ENCODE measurements at regions not wholly inside any gene's neighbourhood (a gene's known extent, or its start where the extent isn't known, plus 50 kb on each side); places are given as distances from the start of the nearest gene placed in this dataset.

DNA sequence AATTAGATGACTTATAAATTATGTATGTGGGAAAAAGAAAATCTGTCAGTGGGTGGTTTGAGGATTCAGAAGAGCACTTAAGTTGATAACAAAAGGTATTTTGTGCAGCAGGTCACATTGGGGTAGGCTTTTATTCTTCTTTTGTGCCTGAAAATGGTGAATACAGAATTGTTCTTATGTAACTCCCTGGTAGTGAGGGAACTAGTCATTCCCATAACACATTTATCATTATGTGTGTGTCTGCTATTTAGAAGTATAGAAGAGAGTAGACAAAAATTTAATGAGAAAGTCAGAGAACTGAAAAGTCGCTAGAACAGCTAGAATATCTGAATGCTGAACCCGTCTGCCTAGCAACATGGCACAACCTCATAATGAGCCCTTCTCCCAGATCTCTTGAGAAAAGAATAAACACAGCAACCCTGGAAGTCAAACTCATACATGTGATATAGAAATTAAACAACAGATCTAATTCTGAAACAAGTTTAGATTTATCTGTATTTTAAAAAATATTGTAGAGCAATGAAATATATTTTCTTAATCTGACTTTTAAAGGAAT is 111.8 kb upstream of the EDNRB start:
- Histone ChIP-seq H3K4me1 (no peaks in the 10 kb centered on the region), H3K9me3 (no peaks in the 10 kb centered on the region), H3K27me3 (no peaks in the 10 kb centered on the region), H3K27ac (no peak overlapping the region), H3K36me3 (no peaks in the 10 kb centered on the region), H3K4me3 (no peak overlapping the region)
- WGBS, 5 donors: 68 to 85% (median 79%) methylated on average over 2 of the region's 2 CpGs
- intact Hi-C loops (cut with DNase I; ENCODE audit: low total_unique reads): no loop called here
- DNase-seq: no peak
- no peak for TF ChIP-seq POLR2AphosphoS5 (IDR thresholded peaks at IDR 0.05)

GRCh38 chr13:78029901-78030300 is 111.3 kb upstream of the EDNRB start:
- Histone ChIP-seq H3K4me1 (no peaks in the 10 kb centered on the region), H3K27me3 (no peaks in the 10 kb centered on the region), H3K9me3 (no peaks in the 10 kb centered on the region), H3K27ac (no peak overlapping the region), H3K36me3 (no peaks in the 10 kb centered on the region), H3K4me3 (no peak overlapping the region)
- intact Hi-C loops (cut with DNase I; ENCODE audit: low total_unique reads): no loop called here
- WGBS, 5 donors: 86 to 95% (median 92%) methylated on average over 6 of the region's 6 CpGs
- TF ChIP-seq CTCF (IDR thresholded peaks at IDR 0.05) (no peak), POLR2AphosphoS5 (IDR thresholded peaks at IDR 0.05) (no peak), POLR2A (IDR thresholded peaks at IDR 0.05) (no peak), EP300 (IDR thresholded peaks at IDR 0.05) (no peak)
- no peak for DNase-seq

DNA sequence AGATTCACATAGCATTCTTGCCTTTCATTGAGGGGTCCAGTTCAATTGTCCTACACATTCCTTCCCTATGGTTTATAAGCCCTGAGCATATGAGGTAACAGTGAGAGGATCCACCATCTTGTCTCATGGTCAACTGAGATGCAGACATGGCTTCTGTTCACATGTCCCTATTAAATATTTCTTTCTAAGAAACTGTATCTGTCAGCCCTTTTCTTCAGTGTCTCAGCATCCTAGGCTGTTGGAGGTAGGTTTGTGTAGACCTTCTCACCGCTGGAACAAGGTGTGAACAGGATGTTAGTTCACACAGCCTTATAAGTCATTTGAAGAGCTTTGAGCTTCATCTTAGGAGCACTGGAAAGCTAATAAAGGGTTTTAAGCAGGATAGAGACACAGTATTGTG is 110.3 kb upstream of the EDNRB start:
- no peaks in the 10 kb centered on the region for H3K27me3 ChIP-seq
- TF ChIP-seq CTCF (IDR thresholded peaks at IDR 0.05) (no peak), POLR2AphosphoS5 (IDR thresholded peaks at IDR 0.05) (no peak), POLR2A (IDR thresholded peaks at IDR 0.05) (no peak), EP300 (IDR thresholded peaks at IDR 0.05) (no peak)
- WGBS, 5 donors: 79 to 100% (median 89%) methylated on average over 1 of the region's 1 CpG

GRCh38 chr13:78024996-78025395 is 106.4 kb upstream of the EDNRB start:
- Histone ChIP-seq H3K4me3 (no peak overlapping the region), H3K4me1 (peaks cover 0 to 6% (median 0%) of the 10 kb centered on the region in 4 donors), H3K27me3 (no peaks in the 10 kb centered on the region), H3K27ac (no peak overlapping the region), H3K36me3 (no peaks in the 10 kb centered on the region), H3K9me3 (no peaks in the 10 kb centered on the region)
- no peak for DNase-seq
- intact Hi-C loops (cut with DNase I; ENCODE audit: low total_unique reads): no loop called here
- no peak for TF ChIP-seq EP300 (IDR thresholded peaks at IDR 0.05)
- TF ChIP-seq POLR2AphosphoS5 (IDR thresholded peaks at IDR 0.05): no peak
- no peak for TF ChIP-seq POLR2A (IDR thresholded peaks at IDR 0.05)
- no peak for TF ChIP-seq CTCF (IDR thresholded peaks at IDR 0.05)

More for the DNA sequence above, 110.3 kb upstream of the EDNRB start:
- no peak overlapping the region for H3K27ac ChIP-seq
- H3K4me1 ChIP-seq: no peaks in the 10 kb centered on the region
- H3K36me3 ChIP-seq: no peaks in the 10 kb centered on the region
- intact Hi-C loops (cut with DNase I; ENCODE audit: low total_unique reads): no loop called here
- H3K9me3 ChIP-seq: no peaks in the 10 kb centered on the region
- H3K4me3 ChIP-seq: no peak overlapping the region
- no peak for DNase-seq

DNA sequence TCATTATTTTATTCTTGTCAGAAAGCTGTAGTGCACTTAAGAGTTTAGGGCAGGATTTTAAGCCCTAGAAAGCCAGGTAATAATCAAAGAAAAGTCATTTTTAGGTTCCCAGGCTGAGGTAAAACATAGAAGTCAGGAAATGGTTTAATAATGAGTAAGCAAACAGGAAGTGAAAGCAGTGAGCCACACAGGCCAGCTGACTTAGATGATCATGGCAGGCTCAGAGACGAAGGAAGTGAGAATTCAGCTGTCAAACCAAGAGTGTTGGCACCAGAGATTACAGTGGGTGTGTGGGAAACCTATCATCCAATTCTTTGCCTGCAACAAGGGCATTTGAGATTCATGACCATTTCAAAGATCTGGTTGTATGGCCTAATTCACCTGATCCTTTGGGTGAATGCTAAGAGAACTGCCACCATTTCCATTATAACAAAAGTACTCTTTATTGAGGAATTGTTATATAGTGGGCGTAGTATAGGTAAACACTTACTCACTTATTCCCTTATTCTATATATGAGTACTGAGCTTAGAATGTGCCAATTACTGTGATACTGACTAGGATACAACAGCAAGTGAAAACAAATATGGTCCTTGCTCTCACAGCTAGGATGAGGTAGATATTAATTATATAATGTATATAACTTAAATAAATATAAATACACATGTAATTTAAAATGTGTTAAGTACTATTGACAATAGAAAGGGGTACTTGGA is 103.7 kb upstream of the EDNRB start:
- Histone ChIP-seq H3K27ac (no peak overlapping the region), H3K27me3 (no peaks in the 10 kb centered on the region), H3K36me3 (no peaks in the 10 kb centered on the region), H3K4me3 (no peak overlapping the region), H3K9me3 (peaks cover 0 to 4% (median 0%) of the 10 kb centered on the region in 4 donors), H3K4me1 (peaks cover 0 to 6% (median 0%) of the 10 kb centered on the region in 4 donors)
- TF ChIP-seq EP300 (IDR thresholded peaks at IDR 0.05): no peak
- no peak for TF ChIP-seq POLR2AphosphoS5 (IDR thresholded peaks at IDR 0.05)
- TF ChIP-seq POLR2A (IDR thresholded peaks at IDR 0.05): no peak
- no peak for TF ChIP-seq CTCF (IDR thresholded peaks at IDR 0.05)
- 64 to 76% (median 70%) methylated on average over 2 of the region's 2 CpGs for WGBS, 5 donors
- intact Hi-C loops (cut with DNase I; ENCODE audit: low total_unique reads): no loop called here
- peak; percentile 30 to 61 for DNase-seq
